GM23248 (cell line): ENCODE measurements at regions not wholly inside any gene's neighbourhood (a gene's known extent, or its start where the extent isn't known, plus 50 kb on each side); places are given as distances from the start of the nearest gene placed in this dataset.

Experiments used
- DNase-seq: peaks from one replicate; pipeline ENCODE4 v3.0.0-alpha.2; 2015
- H2AFZ ChIP-seq: fragments of 200-600 bp; sonication (generic); 2 replicates; pipeline ENCODE4 v1.6.1; 2016; ENCODE audit warnings: antibody characterized with exemption
- H3F3A ChIP-seq: fragments of 200-600 bp; sonication (generic); 2 replicates; pipeline ENCODE4 v1.6.1; 2016; ENCODE audit warnings: mild to moderate bottlenecking, antibody characterized with exemption, mixed run types; ENCODE audit not compliant: insufficient read depth
- H3K27ac ChIP-seq: fragments of 200-600 bp; sonication (generic); 2 replicates; pipeline ENCODE4 v1.5.1; 2016; ENCODE audit warnings: mild to moderate bottlenecking
- H3K27me3 ChIP-seq: fragments of 200-600 bp; sonication (generic); replicated peaks from 2 replicates; pipeline ENCODE4 v1.6.1; 2016; ENCODE audit warnings: mild to moderate bottlenecking; ENCODE audit not compliant: insufficient read depth
- H3K36me3 ChIP-seq: fragments of 200-600 bp; sonication (generic); 2 replicates; pipeline ENCODE4 v1.6.1; 2016; ENCODE audit warnings: low read depth, mild to moderate bottlenecking
- H3K4me1 ChIP-seq: fragments of 200-600 bp; sonication (generic); 2 replicates; pipeline ENCODE4 v1.6.1; 2016; ENCODE audit warnings: mild to moderate bottlenecking; ENCODE audit not compliant: insufficient read depth
- H3K4me2 ChIP-seq: fragments of 200-600 bp; sonication (generic); one replicate; pipeline ENCODE4 v1.6.1; 2016; ENCODE audit warnings: mild to moderate bottlenecking; ENCODE audit not compliant: unreplicated experiment
- H3K4me3 ChIP-seq: fragments of 200-600 bp; sonication (generic); 2 replicates; pipeline ENCODE4 v1.5.1; 2016; ENCODE audit warnings: mild to moderate bottlenecking
- H3K79me2 ChIP-seq: fragments of 200-600 bp; sonication (generic); 2 replicates; pipeline ENCODE4 v1.6.1; 2016; ENCODE audit warnings: mild to moderate bottlenecking; ENCODE audit not compliant: insufficient read depth
- H3K9ac ChIP-seq: fragments of 200-600 bp; sonication (generic); 2 replicates; pipeline ENCODE4 v1.6.1; 2016; ENCODE audit warnings: mild to moderate bottlenecking
- H3K9me2 ChIP-seq: fragments of 200-600 bp; sonication (generic); 2 replicates; pipeline ENCODE4 v1.6.1; 2016; ENCODE audit warnings: mixed run types, mild to moderate bottlenecking, moderate library complexity; ENCODE audit not compliant: insufficient read depth
- H3K9me3 ChIP-seq: fragments of 200-600 bp; sonication (generic); one replicate; pipeline ENCODE4 v1.6.1; 2017; ENCODE audit warnings: low read depth
- H4K20me1 ChIP-seq: fragments of 200-600 bp; sonication (generic); 2 replicates; pipeline ENCODE4 v1.6.0; 2016; ENCODE audit not compliant: insufficient read depth
- EZH2 ChIP-seq: fragments of 200-600 bp; sonication (generic); IDR thresholded peaks from 2 replicates; pipeline ENCODE4 v1.6.1; 2018; ENCODE audit warnings: antibody characterized with exemption, mild to moderate bottlenecking; ENCODE audit not compliant: insufficient read depth, poor library complexity, severe bottlenecking
- EZH2phosphoT487 ChIP-seq: fragments of 200-600 bp; sonication (generic); IDR thresholded peaks from 2 replicates; pipeline ENCODE4 v1.6.1; 2018; ENCODE audit warnings: antibody characterized with exemption, moderate library complexity, mild to moderate bottlenecking, low read depth; ENCODE audit not compliant: insufficient read depth
- WGBS, 2 experiments: methylation state at CpG; one replicate each; pipeline ENCODE4 v1.1.6; 2015 to 2017; ENCODE audit warnings: low lambda C conversion rate in 2 of 2, low coverage in 1 of 2; ENCODE audit errors: missing lambda C conversion rate in 2 of 2; 5-methylcytosine and 5-hydroxymethylcytosine counted together
- in situ Hi-C: fragments of 300-500 bp; cut with MboI; formaldehyde crosslinking; loops from 2 replicates; pipeline ENCODE4 v1.15.0; 2020

GRCh38 chr4:157912212-157912611, 260.6 kb downstream of the GASK1B start:
- no peaks in the 10 kb centered on the region for H4K20me1 ChIP-seq
- 15 to 18% methylated on average over 3 of the region's 3 CpGs for WGBS, 2 experiments
- DNase-seq, result no peak
- H3F3A ChIP-seq, result no peaks in the 10 kb centered on the region
- no peak overlapping the region for H3K27ac ChIP-seq
- H3K9me3 ChIP-seq, result no peaks in the 10 kb centered on the region
- H2AFZ ChIP-seq, result no peak overlapping the region
- H3K9me2 ChIP-seq, result no peaks in the 10 kb centered on the region
- H3K79me2 ChIP-seq, result no peaks in the 10 kb centered on the region
- H3K27me3 ChIP-seq, result no peaks in the 10 kb centered on the region
- H3K4me1 ChIP-seq, result no peaks in the 10 kb centered on the region
- in situ Hi-C loops, result no loop called here
- H3K36me3 ChIP-seq, result no peaks in the 10 kb centered on the region
- H3K4me2 ChIP-seq, result no peak overlapping the region
- H3K9ac ChIP-seq, result no peak overlapping the region
- TF ChIP-seq EZH2phosphoT487 (no peak), EZH2 (no peak)
- no peak overlapping the region for H3K4me3 ChIP-seq

- in situ Hi-C loops, result no loop called here
- Histone ChIP-seq H3K36me3 (no peaks in the 10 kb centered on the region), H3F3A (no peaks in the 10 kb centered on the region), H3K9me2 (no peaks in the 10 kb centered on the region), H3K27ac (no peak overlapping the region), H3K79me2 (no peaks in the 10 kb centered on the region), H3K4me3 (no peak overlapping the region), H3K4me2 (no peak overlapping the region), H3K9me3 (no peaks in the 10 kb centered on the region), H3K27me3 (no peaks in the 10 kb centered on the region), H4K20me1 (no peaks in the 10 kb centered on the region), H2AFZ (no peak overlapping the region), H3K9ac (no peak overlapping the region), H3K4me1 (no peaks in the 10 kb centered on the region)
- TF ChIP-seq EZH2phosphoT487 (no peak), EZH2 (no peak)
- 21 to 27% methylated on average over 1 of the region's 1 CpG for WGBS, 2 experiments
- no peak for DNase-seq
These were observed 261.2 kb downstream of the GASK1B start for GRCh38 chr4:157911662-157912061.

GRCh38 chr4:157908691-157909090, 264.1 kb downstream of the GASK1B start:
- no peak overlapping the region for H3K9ac ChIP-seq
- no peaks in the 10 kb centered on the region for H3K27me3 ChIP-seq
- no peak for TF ChIP-seq EZH2
- TF ChIP-seq EZH2phosphoT487, result no peak
- in situ Hi-C loops, result no loop called here
- H3K4me1 ChIP-seq, result no peaks in the 10 kb centered on the region
- no peak overlapping the region for H3K27ac ChIP-seq
- H3F3A ChIP-seq, result no peaks in the 10 kb centered on the region
- H2AFZ ChIP-seq, result no peak overlapping the region
- H3K4me2 ChIP-seq, result no peak overlapping the region
- no peaks in the 10 kb centered on the region for H4K20me1 ChIP-seq
- no peaks in the 10 kb centered on the region for H3K36me3 ChIP-seq
- no peak overlapping the region for H3K4me3 ChIP-seq
- no peaks in the 10 kb centered on the region for H3K79me2 ChIP-seq
- no peaks in the 10 kb centered on the region for H3K9me2 ChIP-seq
- 55 to 60% methylated on average over 2 of the region's 2 CpGs for WGBS, 2 experiments
- DNase-seq, result no peak
- no peaks in the 10 kb centered on the region for H3K9me3 ChIP-seq

- no peak for DNase-seq
- TF ChIP-seq EZH2phosphoT487 (no peak), EZH2 (no peak)
These were observed 264.8 kb downstream of the GASK1B start for GRCh38 chr4:157908031-157908430.

GRCh38 chr4:157907226-157907946, 265.4 kb downstream of the GASK1B start:
- H3K4me2 ChIP-seq, result no peak overlapping the region
- in situ Hi-C loops, result no loop called here
- H3K9me3 ChIP-seq, result no peaks in the 10 kb centered on the region
- DNase-seq, result no peak
- H3K27me3 ChIP-seq, result no peaks in the 10 kb centered on the region
- WGBS, 2 experiments, result 12% methylated on average over 5 of the region's 5 CpGs
- H3K4me3 ChIP-seq, result no peak overlapping the region
- no peak overlapping the region for H3K27ac ChIP-seq
- TF ChIP-seq EZH2phosphoT487 (no peak), EZH2 (no peak)
- H4K20me1 ChIP-seq, result no peaks in the 10 kb centered on the region
- H3K79me2 ChIP-seq, result no peaks in the 10 kb centered on the region
- no peak overlapping the region for H3K9ac ChIP-seq
- H3K9me2 ChIP-seq, result no peaks in the 10 kb centered on the region
- no peaks in the 10 kb centered on the region for H3K4me1 ChIP-seq
- no peak overlapping the region for H2AFZ ChIP-seq
- H3K36me3 ChIP-seq, result no peaks in the 10 kb centered on the region
- no peaks in the 10 kb centered on the region for H3F3A ChIP-seq

More at GRCh38 chr4:157908031-157908430, 264.8 kb downstream of the GASK1B start:
- no peaks in the 10 kb centered on the region for H3K9me2 ChIP-seq
- in situ Hi-C loops, result no loop called here
- H3K4me2 ChIP-seq, result no peak overlapping the region
- no peak overlapping the region for H3K9ac ChIP-seq
- no peaks in the 10 kb centered on the region for H4K20me1 ChIP-seq
- H3K4me3 ChIP-seq, result no peak overlapping the region
- no peaks in the 10 kb centered on the region for H3K4me1 ChIP-seq
- no peak overlapping the region for H3K27ac ChIP-seq
- H3K27me3 ChIP-seq, result no peaks in the 10 kb centered on the region
- H3K9me3 ChIP-seq, result no peaks in the 10 kb centered on the region
- H3F3A ChIP-seq, result no peaks in the 10 kb centered on the region
- no peaks in the 10 kb centered on the region for H3K36me3 ChIP-seq
- no peaks in the 10 kb centered on the region for H3K79me2 ChIP-seq
- WGBS, 2 experiments, result 0 to 1% methylated on average over 3 of the region's 3 CpGs
- H2AFZ ChIP-seq, result no peak overlapping the region
